Fibroblast of lung (primary cell): ENCODE measurements at regions not wholly inside any gene's neighbourhood (a gene's known extent, or its start where the extent isn't known, plus 50 kb on each side); places are given as distances from the start of the nearest gene placed in this dataset.

Experiments
- CTCF ChIP-seq, 2 donors: IDR thresholded peaks in 1 of 2; conservative IDR thresholded peaks in 1 of 2; 1 replicate in 1 of 2; 2 replicates in 1 of 2; pipeline ENCODE4 v1.5.1; 2011 to 2012; ENCODE audit warnings: low read length in 2 of 2, control low read depth in 1 of 2, inconsistent platforms in 1 of 2, low read depth in 1 of 2, mild to moderate bottlenecking in 1 of 2
- EZH2 ChIP-seq: IDR thresholded peaks from 2 replicates; pipeline ENCODE4 v1.5.1; 2012; ENCODE audit warnings: low read length, control low read depth, mild to moderate bottlenecking; ENCODE audit errors: missing control alignments

GRCh38 chr11:128226106-128226716, 361.1 kb downstream of the ETS1 start:
- no peak for TF ChIP-seq CTCF (conservative IDR thresholded peaks at IDR 0.05 in 1 of 2, IDR thresholded peaks at IDR 0.05 in 1 of 2; ENCODE audit: low read depth in 1 of 2, low read length in 2 of 2)
- no peak for TF ChIP-seq EZH2
